ENCODE measurements at regions not wholly inside any gene's neighbourhood (a gene's known extent, or its start where the extent isn't known, plus 50 kb on each side); places are given as distances from the start of the nearest gene placed in this dataset.

DNA sequence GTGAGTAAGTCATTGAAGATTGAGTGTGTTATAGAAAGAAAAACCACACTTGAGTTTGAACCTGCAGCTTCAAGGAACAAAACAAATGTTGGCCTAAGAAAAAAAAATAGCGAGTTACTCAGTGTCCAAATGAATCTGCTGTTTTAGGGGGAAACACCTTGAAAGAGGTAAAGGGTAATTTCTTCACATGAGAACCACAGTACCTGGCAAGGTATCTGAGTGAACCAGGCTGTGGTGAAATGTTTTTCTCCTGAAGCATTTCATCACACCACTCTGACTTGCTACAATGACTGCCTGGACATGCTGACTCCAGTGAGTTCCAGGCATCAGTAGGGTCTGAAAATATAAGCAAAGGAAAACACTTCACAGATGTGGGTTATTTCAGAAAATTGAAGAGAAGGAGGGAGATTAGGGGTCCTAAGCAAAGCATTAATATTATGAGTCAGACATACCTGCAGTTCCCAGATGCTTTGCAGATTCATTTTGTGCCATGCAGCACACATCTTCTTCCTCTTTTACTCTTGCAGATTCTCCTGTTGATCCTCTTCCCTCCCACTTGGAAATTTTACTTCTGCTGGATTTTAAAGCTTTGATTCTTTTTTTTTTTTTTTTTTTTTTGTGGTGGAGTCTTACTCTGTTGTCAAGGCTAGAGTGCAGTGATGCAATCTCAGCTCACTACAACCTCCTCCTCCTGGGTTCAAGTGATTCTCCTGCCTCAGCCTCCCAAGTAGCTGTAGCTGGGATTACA lies 206.2 kb upstream of the SGK1 start:
- TF ChIP-seq CTCF (IDR thresholded peaks at IDR 0.05) (no peak), POLR2A (IDR thresholded peaks at IDR 0.05) (no peak)

Measured in uterus (tissue), 2 donors.